ENCODE measurements at regions not wholly inside any gene's neighbourhood (a gene's known extent, or its start where the extent isn't known, plus 50 kb on each side); places are given as distances from the start of the nearest gene placed in this dataset.

- Histone ChIP-seq H3K27me3 (no peaks in the 10 kb centered on the region), H3K36me3 (no peaks in the 10 kb centered on the region), H3K4me3 (no peak overlapping the region), H3K27ac (no peak overlapping the region), H3K9me3 (peaks cover 0 to 4% (median 0%) of the 10 kb centered on the region in 11 donors), H3K4me1 (no peaks in the 10 kb centered on the region)
- ATAC-seq (no peak), DNase-seq (no peak)
- 68 to 79% methylated on average over 1 of the region's 1 CpG for WGBS, 2 donors
- no peak for TF ChIP-seq CTCF (IDR thresholded peaks at IDR 0.05)
- intact Hi-C loops (cut with DNase I): no loop called here
Observed at GRCh38 chr12:66765204-66765603, 86.3 kb upstream of the GRIP1 start.

GRCh38 chr12:66767536-66767935 lies 88.7 kb upstream of the GRIP1 start:
- no peaks in the 10 kb centered on the region for H3K9me3 ChIP-seq
- DNase-seq (no peak), ATAC-seq (no peak)
- no peaks in the 10 kb centered on the region for H3K4me1 ChIP-seq
- WGBS, 2 donors: 74 to 78% methylated on average over 7 of the region's 7 CpGs
- TF ChIP-seq CTCF (IDR thresholded peaks at IDR 0.05): no peak
- no peaks in the 10 kb centered on the region for H3K36me3 ChIP-seq
- H3K27me3 ChIP-seq: no peaks in the 10 kb centered on the region
- intact Hi-C loops (cut with DNase I): no loop called here
- no peak overlapping the region for H3K4me3 ChIP-seq
- no peak overlapping the region for H3K27ac ChIP-seq

- no peak for TF ChIP-seq CTCF (IDR thresholded peaks at IDR 0.05)
- H3K27me3 ChIP-seq: no peaks in the 10 kb centered on the region
- intact Hi-C loops (cut with DNase I): no loop called here
- WGBS, 2 donors: 91% methylated on average over 5 of the region's 5 CpGs
- H3K36me3 ChIP-seq: no peaks in the 10 kb centered on the region
- H3K4me3 ChIP-seq: no peak overlapping the region
- H3K27ac ChIP-seq: no peak overlapping the region
- ATAC-seq (no peak), DNase-seq (no peak)
- no peaks in the 10 kb centered on the region for H3K4me1 ChIP-seq
- H3K9me3 ChIP-seq: no peaks in the 10 kb centered on the region
Observed at GRCh38 chr12:66768293-66768692, 89.4 kb upstream of the GRIP1 start.

GRCh38 chr12:66774929-66775328 lies 96.1 kb upstream of the GRIP1 start:
- Histone ChIP-seq H3K27me3 (peaks cover 0 to 6% (median 0%) of the 10 kb centered on the region in 7 donors), H3K36me3 (no peaks in the 10 kb centered on the region), H3K4me1 (no peaks in the 10 kb centered on the region), H3K27ac (no peak overlapping the region), H3K9me3 (no peaks in the 10 kb centered on the region), H3K4me3 (no peak overlapping the region)
- intact Hi-C loops (cut with DNase I): no loop called here
- DNase-seq: no peak
- no peak for ATAC-seq
- TF ChIP-seq CTCF (IDR thresholded peaks at IDR 0.05): no peak

GRCh38 chr12:66775871-66776270 lies 97.0 kb upstream of the GRIP1 start:
- no peak overlapping the region for H3K27ac ChIP-seq
- peaks cover 0 to 6% (median 0%) of the 10 kb centered on the region in 7 donors for H3K27me3 ChIP-seq
- H3K9me3 ChIP-seq: no peaks in the 10 kb centered on the region
- H3K4me3 ChIP-seq: no peak overlapping the region
- WGBS, 2 donors: 53 to 56% methylated on average over 4 of the region's 4 CpGs
- no peaks in the 10 kb centered on the region for H3K4me1 ChIP-seq
- no peak for ATAC-seq
- DNase-seq: no peak
- intact Hi-C loops (cut with DNase I): no loop called here
- TF ChIP-seq CTCF (IDR thresholded peaks at IDR 0.05): no peak
- H3K36me3 ChIP-seq: no peaks in the 10 kb centered on the region

All from heart right ventricle (tissue), 16 donors.